ENCODE measurements at regions not wholly inside any gene's neighbourhood (a gene's known extent, or its start where the extent isn't known, plus 50 kb on each side); places are given as distances from the start of the nearest gene placed in this dataset.

GRCh38 chr12:125878483-125878882, 813.2 kb downstream of the AACS start:
- no peak overlapping the region for H2BK12ac ChIP-seq (ENCODE audit: low read depth, low read length)
- H3K4ac ChIP-seq (replicated peaks; ENCODE audit: insufficient read length, low read depth, low read length) = no peak overlapping the region
- H3K23ac ChIP-seq (ENCODE audit: insufficient read length) = no peak overlapping the region
- H3K27me3 ChIP-seq (replicated peaks in 1 of 4; ENCODE audit: control insufficient read depth in 3 of 4, extremely low read depth in 1 of 4, insufficient read depth in 3 of 4, low read length in 3 of 4) = no peaks in the 10 kb centered on the region; a peak in 1 of 7 replicates
- no peak overlapping the region for H4K5ac ChIP-seq (ENCODE audit: insufficient read length, low read depth, low read length)
- no peak overlapping the region for H2BK15ac ChIP-seq (ENCODE audit: low read length)
- H3K56ac ChIP-seq (replicated peaks; ENCODE audit: insufficient read length, low read depth, low read length) = no peak overlapping the region
- H3K23me2 ChIP-seq (ENCODE audit: low read depth, low read length) = no peaks in the 10 kb centered on the region
- no peak overlapping the region for H2BK20ac ChIP-seq (ENCODE audit: low read length)
- H2AFZ ChIP-seq (ENCODE audit: low read length) = no peak overlapping the region
- no peaks in the 10 kb centered on the region for H3K79me2 ChIP-seq (ENCODE audit: control insufficient read depth in 1 of 2, insufficient read depth in 2 of 2, low read length in 2 of 2)
- no peak for FAIRE-seq
- DNase-seq (ENCODE audit: low read depth in 1 of 2, low spot score in 2 of 2) = no peak
- H4K91ac ChIP-seq (replicated peaks; ENCODE audit: insufficient read length, low read length) = no peak overlapping the region
- ChIA-PET CTCF (ENCODE audit: partially characterized antibody) (interaction anchor here (1.4 kb wide), 1 partner anchor 9 kb away, joined by 3 read pairs; no protein-coding TSS in a partner anchor), POLR2A (ENCODE audit: partially characterized antibody) (no interaction called here)
- H4K8ac ChIP-seq (ENCODE audit: extremely low read depth, insufficient read depth, low read length) = no peak overlapping the region
- no peak overlapping the region for H3K27ac ChIP-seq (ENCODE audit: low read depth, low read length)
- no peaks in the 10 kb centered on the region for H3K79me1 ChIP-seq (ENCODE audit: low read depth, low read length)
- H3K36me3 ChIP-seq (ENCODE audit: control insufficient read depth in 2 of 4, insufficient read depth in 4 of 4, low read length in 3 of 4) = no peaks in the 10 kb centered on the region
- no peaks in the 10 kb centered on the region; a peak in 1 of 7 replicates for H3K4me1 ChIP-seq (replicated peaks in 1 of 4; ENCODE audit: control insufficient read depth in 3 of 4, insufficient read depth in 4 of 4, low read length in 3 of 4)
- H3K4me3 ChIP-seq (ENCODE audit: extremely low read depth in 1 of 4, insufficient read depth in 2 of 4, low read depth in 3 of 4, low read length in 4 of 4) = no peak overlapping the region
- H3K9ac ChIP-seq (replicated peaks in 1 of 4; ENCODE audit: extremely low read depth in 1 of 4, low read depth in 3 of 4, low read length in 3 of 4) = no peak overlapping the region
- no peak overlapping the region for H2BK5ac ChIP-seq (ENCODE audit: low read depth, low read length)
- no peak overlapping the region for H3K14ac ChIP-seq (ENCODE audit: insufficient read length)
- no peak overlapping the region for H3K18ac ChIP-seq (ENCODE audit: extremely low read depth, low read length)
- 68% methylated on average over 4 of the region's 4 CpGs; no CpG with 5 or more reads in 1 of the 2 experiments for WGBS, 2 experiments (ENCODE audit: extremely low coverage in 1 of 2, insufficient coverage in 1 of 2, insufficient read length in 1 of 2, insufficient replicate concordance in 2 of 2, low coverage in 1 of 2, low lambda C conversion rate in 2 of 2, missing lambda C conversion rate in 1 of 2)
- no peak overlapping the region for H2AK5ac ChIP-seq (ENCODE audit: low read depth, low read length)
- H3K9me3 ChIP-seq (ENCODE audit: insufficient read depth in 2 of 2, low read depth in 1 of 2, low read length in 1 of 2) = no peaks in the 10 kb centered on the region
- H2BK120ac ChIP-seq (replicated peaks; ENCODE audit: low read depth, low read length) = no peak overlapping the region
- no peak overlapping the region for H3K4me2 ChIP-seq (ENCODE audit: insufficient read depth in 1 of 2, low read depth in 2 of 2, low read length in 2 of 2)
- no peaks in the 10 kb centered on the region for H4K20me1 ChIP-seq (replicated peaks in 1 of 2; ENCODE audit: control insufficient read depth in 1 of 2, insufficient read depth in 2 of 2, low read length in 2 of 2)
- TF ChIP-seq NANOG (IDR thresholded peaks at IDR 0.05; ENCODE audit: insufficient read depth, low read depth, low read length, poor library complexity, severe bottlenecking) (no peak), ATF2 (IDR thresholded peaks at IDR 0.05; ENCODE audit: low read length) (no peak), CTCF (IDR thresholded peaks at IDR 0.05; ENCODE audit: control extremely low read depth in 1 of 3, insufficient read depth in 1 of 3, low read depth in 1 of 3, low read length in 3 of 3) (no peak), SP2 (IDR thresholded peaks at IDR 0.05; ENCODE audit: low read length) (no peak), NRF1 (IDR thresholded peaks at IDR 0.05; ENCODE audit: low read depth, low read length) (no peak), SIX5 (IDR thresholded peaks at IDR 0.05; ENCODE audit: low read depth, low read length) (no peak), TCF12 (IDR thresholded peaks at IDR 0.05; ENCODE audit: low read depth, low read length) (no peak), RFX5 (IDR thresholded peaks at IDR 0.05; ENCODE audit: borderline replicate concordance, low read depth, low read length) (no peak), CEBPB (IDR thresholded peaks at IDR 0.05; ENCODE audit: low read depth, low read length) (no peak), USF2 (IDR thresholded peaks at IDR 0.05; ENCODE audit: low read length) (no peak)
